ENCODE measurements at regions not wholly inside any gene's neighbourhood (a gene's known extent, or its start where the extent isn't known, plus 50 kb on each side); places are given as distances from the start of the nearest gene placed in this dataset.

GRCh38 chr22:27388090-27388600 lies 413.4 kb downstream of the MN1 start:
- no peak for FAIRE-seq
- DNase-seq (ENCODE audit: insufficient read length, low spot score), result no peak
- no peak for TF ChIP-seq POLR2A (IDR thresholded peaks at IDR 0.05; ENCODE audit: low read depth, low read length)

- TF ChIP-seq POLR2A (IDR thresholded peaks at IDR 0.05; ENCODE audit: low read depth, low read length), result no peak
- no peak for FAIRE-seq
- no peak for DNase-seq (ENCODE audit: insufficient read length, low spot score)
Measured at GRCh38 chr22:27389727-27390075, 411.9 kb downstream of the MN1 start.

- no peak for TF ChIP-seq POLR2A (IDR thresholded peaks at IDR 0.05; ENCODE audit: low read depth, low read length)
- FAIRE-seq, result no peak
- no peak for DNase-seq (ENCODE audit: insufficient read length, low spot score)
Measured at GRCh38 chr22:27391092-27391770, 410.3 kb downstream of the MN1 start.

GRCh38 chr22:27393371-27393770 lies 408.2 kb downstream of the MN1 start:
- no peak for TF ChIP-seq POLR2A (IDR thresholded peaks at IDR 0.05; ENCODE audit: low read depth, low read length)
- FAIRE-seq (no peak), DNase-seq (ENCODE audit: insufficient read length, low spot score) (no peak)

- no peak for TF ChIP-seq POLR2A (IDR thresholded peaks at IDR 0.05; ENCODE audit: low read depth, low read length)
- no peak for FAIRE-seq
- DNase-seq (ENCODE audit: insufficient read length, low spot score), result no peak
Measured at GRCh38 chr22:27394806-27395404, 406.7 kb downstream of the MN1 start.

- DNase-seq (ENCODE audit: insufficient read length, low spot score) (no peak), FAIRE-seq (no peak)
- TF ChIP-seq POLR2A (IDR thresholded peaks at IDR 0.05; ENCODE audit: low read depth, low read length), result no peak
Measured at GRCh38 chr22:27397036-27397953, 404.3 kb downstream of the MN1 start.

GRCh38 chr22:27397954-27398342 lies 403.6 kb downstream of the MN1 start:
- DNase-seq (ENCODE audit: insufficient read length, low spot score), result no peak
- no peak for FAIRE-seq
- TF ChIP-seq POLR2A (IDR thresholded peaks at IDR 0.05; ENCODE audit: low read depth, low read length), result no peak

GRCh38 chr22:27399161-27399560 lies 402.4 kb downstream of the MN1 start:
- DNase-seq (ENCODE audit: insufficient read length, low spot score) (no peak), FAIRE-seq (no peak)
- no peak for TF ChIP-seq POLR2A (IDR thresholded peaks at IDR 0.05; ENCODE audit: low read depth, low read length)

- FAIRE-seq (no peak), DNase-seq (ENCODE audit: insufficient read length, low spot score) (no peak)
- no peak for TF ChIP-seq POLR2A (IDR thresholded peaks at IDR 0.05; ENCODE audit: low read depth, low read length)
Measured at GRCh38 chr22:27400811-27401210, 400.7 kb downstream of the MN1 start.

- DNase-seq (ENCODE audit: insufficient read length, low spot score), result no peak
- TF ChIP-seq POLR2A (IDR thresholded peaks at IDR 0.05; ENCODE audit: low read depth, low read length), result no peak
- FAIRE-seq, result no peak
Measured at GRCh38 chr22:27401321-27401720, 400.2 kb downstream of the MN1 start.

GRCh38 chr22:27404441-27404840 lies 397.1 kb downstream of the MN1 start:
- FAIRE-seq (no peak), DNase-seq (ENCODE audit: insufficient read length, low spot score) (no peak)
- no peak for TF ChIP-seq POLR2A (IDR thresholded peaks at IDR 0.05; ENCODE audit: low read depth, low read length)

- FAIRE-seq (no peak), DNase-seq (ENCODE audit: insufficient read length, low spot score) (peak; percentile 53)
Measured at GRCh38 chr22:27405672-27406388, 395.7 kb downstream of the MN1 start.

GRCh38 chr22:27406389-27406861 lies 395.1 kb downstream of the MN1 start:
- no peak for TF ChIP-seq POLR2A (IDR thresholded peaks at IDR 0.05; ENCODE audit: low read depth, low read length)
- FAIRE-seq (no peak), DNase-seq (ENCODE audit: insufficient read length, low spot score) (no peak)

More at GRCh38 chr22:27405672-27406388, 395.7 kb downstream of the MN1 start:
- TF ChIP-seq POLR2A (IDR thresholded peaks at IDR 0.05; ENCODE audit: low read depth, low read length), result no peak
